CD4-positive, CD25-positive, alpha-beta regulatory T cell (primary cell): ENCODE measurements at regions not wholly inside any gene's neighbourhood (a gene's known extent, or its start where the extent isn't known, plus 50 kb on each side); places are given as distances from the start of the nearest gene placed in this dataset.

Experiments used
- ATAC-seq, 2 donors: fragments of 150-1000 bp; cut with Tn5 transposase; one replicate each; pipeline ENCODE4 v1.10.0; 2021; ENCODE audit warnings: low read depth in 2 of 2, moderate number of reproducible peaks in 2 of 2, moderate library complexity in 1 of 2
- DNase-seq, 3 donors: peaks; one replicate each; pipeline versions ENCODE4 v3.0.0 to v3.0.0-alpha.2; 2012 to 2022; ENCODE audit warnings: mixed read lengths in 1 of 3
- H3K27ac ChIP-seq: one replicate; pipeline ENCODE4 v1.7.0; 2013; ENCODE audit warnings: mild to moderate bottlenecking, low read length; ENCODE audit not compliant: insufficient read depth, poor library complexity, severe bottlenecking
- H3K27me3 ChIP-seq: one replicate; pipeline ENCODE4 v1.7.0; 2013; ENCODE audit warnings: low read length; ENCODE audit not compliant: control insufficient read depth, insufficient read depth
- H3K36me3 ChIP-seq: one replicate; pipeline ENCODE4 v1.7.0; 2013; ENCODE audit warnings: mild to moderate bottlenecking, low read length, moderate library complexity; ENCODE audit not compliant: control insufficient read depth, insufficient read depth
- H3K4me1 ChIP-seq: 2 replicates; pipeline ENCODE4 v1.7.0; 2013; ENCODE audit warnings: mild to moderate bottlenecking, low read length; ENCODE audit not compliant: insufficient read depth, control insufficient read depth, poor library complexity, severe bottlenecking
- H3K4me3 ChIP-seq: one replicate; pipeline ENCODE4 v1.7.0; 2013; ENCODE audit warnings: low read depth, mild to moderate bottlenecking, low read length, moderate library complexity
- H3K9me3 ChIP-seq, 2 experiments: 1 replicate in 1 of 2; 2 replicates in 1 of 2; pipeline ENCODE4 v1.7.0; 2013; ENCODE audit warnings: low read length in 2 of 2, mild to moderate bottlenecking in 1 of 2, moderate library complexity in 1 of 2; ENCODE audit not compliant: control insufficient read depth in 2 of 2
- H3K27ac Mint-ChIP-seq, 3 donors: one replicate each; pipeline ENCODE4 v1.8.0; 2020 to 2022; ENCODE audit warnings: mild to moderate bottlenecking in 3 of 3, mixed read lengths in 3 of 3, moderate library complexity in 2 of 3
- H3K27me3 Mint-ChIP-seq: one replicate; pipeline ENCODE4 v1.8.0; 2022; ENCODE audit warnings: mild to moderate bottlenecking, mixed read lengths
- H3K36me3 Mint-ChIP-seq: one replicate; pipeline ENCODE4 v1.8.0; 2020; ENCODE audit warnings: mixed read lengths
- H3K4me1 Mint-ChIP-seq, 4 donors: one replicate each; pipeline ENCODE4 v1.8.0; 2020 to 2022; ENCODE audit warnings: mixed read lengths in 4 of 4, mild to moderate bottlenecking in 1 of 4
- H3K4me3 Mint-ChIP-seq, 4 donors: one replicate each; pipeline ENCODE4 v1.8.0; 2020 to 2022; ENCODE audit warnings: mild to moderate bottlenecking in 4 of 4, mixed read lengths in 4 of 4, moderate library complexity in 3 of 4
- H3K9me3 Mint-ChIP-seq, 7 donors: one replicate each; pipeline ENCODE4 v1.8.0; 2020 to 2022; ENCODE audit warnings: mixed read lengths in 7 of 7, mild to moderate bottlenecking in 3 of 7, moderate library complexity in 2 of 7

- Histone ChIP-seq H3K27ac (no peak overlapping the region), H3K4me3 (no peak overlapping the region), H3K4me1 (no peaks in the 10 kb centered on the region), H3K36me3 (no peaks in the 10 kb centered on the region), H3K27me3 (no peaks in the 10 kb centered on the region), H3K9me3 (no peaks in the 10 kb centered on the region)
- ATAC-seq, result no peak
- H3K27ac Mint-ChIP-seq, result peak overlapping the region in 1 of 3 donors; percentile 20
- peak overlapping the region in 1 of 4 donors; percentile 79 for H3K4me3 Mint-ChIP-seq
- H3K36me3 Mint-ChIP-seq, result no peaks in the 10 kb centered on the region
- no peaks in the 10 kb centered on the region for H3K27me3 Mint-ChIP-seq
- H3K4me1 Mint-ChIP-seq, result no peaks in the 10 kb centered on the region
- peaks cover 0 to 4% (median 0%) of the 10 kb centered on the region in 7 donors for H3K9me3 Mint-ChIP-seq
- no peak for DNase-seq
Observed at GRCh38 chr18:76544511-76545345, 49.7 kb upstream of the ZNF516 start.
